Endothelial cell of umbilical vein (primary cell): ENCODE measurements at regions not wholly inside any gene's neighbourhood (a gene's known extent, or its start where the extent isn't known, plus 50 kb on each side); places are given as distances from the start of the nearest gene placed in this dataset.

Source experiments
- BruUV-seq: library from RNA; stranded (reverse); fragments of 400-500 nt; replicated peaks from 2 replicates; lab custom pipeline; 2021; lab: Mats Ljungman, UMichigan
- CTCF ChIA-PET: fragments of 300-600, 350-600 bp; sonication (Branson Sonifier 250); formaldehyde crosslinking; loops from one replicate; lab custom pipeline; 2021; ENCODE audit warnings: antibody characterized with exemption, inconsistent platforms; lab: Charles Lee
- POLR2A ChIA-PET: fragments of 300-600, 350-600 bp; sonication (Branson Sonifier 250); formaldehyde crosslinking; loops from one replicate; lab custom pipeline; 2021; ENCODE audit warnings: antibody characterized with exemption, inconsistent platforms; lab: Charles Lee
- DNase-seq: peaks from one replicate; pipeline ENCODE4 v3.0.0-alpha.2; 2011; ENCODE audit warnings: low read depth, low spot score
- FAIRE-seq: peaks from 2 replicates; lab custom pipeline; 2011; peaks lifted over from hg19 to GRCh38; lab: Jason Lieb, UNC
- H2AFZ ChIP-seq: 2 replicates; pipeline ENCODE4 v1.6.0; 2012; ENCODE audit warnings: low read depth, low read length, control low read depth, inconsistent platforms
- H3K27ac ChIP-seq: 2 replicates; pipeline ENCODE4 v1.5.1; 2011; ENCODE audit warnings: low read depth, mild to moderate bottlenecking, control low read depth, low read length, moderate library complexity; ENCODE audit not compliant: insufficient read depth
- H3K27me3 ChIP-seq, 2 experiments: 2 replicates each; pipeline versions ENCODE4 v1.6.0 to v1.6.1; 2011; ENCODE audit warnings: low read length in 2 of 2, mixed read lengths in 1 of 2; ENCODE audit not compliant: control insufficient read depth in 2 of 2, insufficient read depth in 2 of 2
- H3K36me3 ChIP-seq, 2 experiments: 2 replicates in 1 of 2; 3 replicates in 1 of 2; pipeline ENCODE4 v1.5.1; 2011; ENCODE audit warnings: low read length in 2 of 2, mild to moderate bottlenecking in 1 of 2, moderate library complexity in 1 of 2; ENCODE audit not compliant: control insufficient read depth in 2 of 2, insufficient read depth in 2 of 2; ENCODE audit errors: extremely low read depth in 1 of 2
- H3K4me1 ChIP-seq: 3 replicates; pipeline ENCODE4 v1.5.1; 2011; ENCODE audit warnings: mild to moderate bottlenecking, low read length; ENCODE audit not compliant: control insufficient read depth, insufficient read depth; ENCODE audit errors: extremely low read depth
- H3K4me2 ChIP-seq: 2 replicates; pipeline ENCODE4 v1.6.1; 2011; ENCODE audit warnings: low read length, control low read depth, mixed read lengths; ENCODE audit not compliant: insufficient read depth
- H3K4me3 ChIP-seq, 3 experiments: fragments of 200-600 bp in 1 of 3; sonication (generic), shearing (Covaris generic) in 1 of 3; replicated peaks in 1 of 3; 2 replicates each; pipeline ENCODE4 v1.5.1; 2011 to 2016; ENCODE audit warnings: control low read depth in 3 of 3, low read length in 3 of 3, mild to moderate bottlenecking in 2 of 3, inconsistent platforms in 1 of 3, low read depth in 1 of 3, moderate library complexity in 1 of 3; ENCODE audit not compliant: insufficient read depth in 1 of 3
- H3K79me2 ChIP-seq: 2 replicates; pipeline ENCODE4 v1.6.0; 2012; ENCODE audit warnings: low read length, inconsistent platforms; ENCODE audit not compliant: control insufficient read depth, insufficient read depth
- H3K9ac ChIP-seq: replicated peaks from 2 replicates; pipeline ENCODE3; 2011; ENCODE audit warnings: low read length, control low read depth; ENCODE audit not compliant: insufficient read depth; ENCODE audit errors: extremely low read depth
- H3K9me1 ChIP-seq: replicated peaks from 3 replicates; pipeline ENCODE4 v1.6.0; 2011; ENCODE audit warnings: mild to moderate bottlenecking, low read length; ENCODE audit not compliant: control insufficient read depth, insufficient read depth; ENCODE audit errors: extremely low read depth
- H3K9me3 ChIP-seq: replicated peaks from 2 replicates; pipeline ENCODE4 v1.5.1; 2012; ENCODE audit warnings: low read length, inconsistent platforms; ENCODE audit not compliant: control insufficient read depth, insufficient read depth
- H4K20me1 ChIP-seq: replicated peaks from 2 replicates; pipeline ENCODE3; 2011; ENCODE audit warnings: mild to moderate bottlenecking, low read length; ENCODE audit not compliant: control insufficient read depth, insufficient read depth; ENCODE audit errors: extremely low read depth
- EZH2 ChIP-seq: IDR thresholded peaks from 2 replicates; pipeline ENCODE4 v1.6.1; 2012; ENCODE audit warnings: borderline replicate concordance, low read depth, mild to moderate bottlenecking, moderate library complexity, low read length, inconsistent platforms; ENCODE audit not compliant: severe bottlenecking
- FOS ChIP-seq: IDR thresholded peaks from 2 replicates; pipeline ENCODE4 v1.6.1; 2011; ENCODE audit warnings: mild to moderate bottlenecking, low read length, moderate library complexity, borderline replicate concordance; ENCODE audit not compliant: insufficient read depth
- GATA2 ChIP-seq: IDR thresholded peaks from 2 replicates; pipeline ENCODE4 v1.7.0; 2011; ENCODE audit warnings: low read depth, mild to moderate bottlenecking, moderate library complexity, mixed read lengths, low read length; ENCODE audit not compliant: insufficient read length, insufficient read depth
- JUN ChIP-seq: IDR thresholded peaks from 2 replicates; pipeline ENCODE4 v1.6.1; 2011; ENCODE audit warnings: borderline replicate concordance, low read depth; ENCODE audit not compliant: insufficient read length, insufficient read depth
- MYC ChIP-seq: IDR thresholded peaks from one replicate; pipeline ENCODE4 v1.6.1; 2011; ENCODE audit warnings: mild to moderate bottlenecking, low read depth, low read length
- POLR2A ChIP-seq: IDR thresholded peaks from 2 replicates; pipeline ENCODE4 v1.6.1; 2012; ENCODE audit warnings: low read depth, mild to moderate bottlenecking, control low read depth, low read length
- POLR2AphosphoS5 ChIP-seq: IDR thresholded peaks from 2 replicates; pipeline ENCODE4 v1.6.1; 2012; ENCODE audit warnings: low read depth, mild to moderate bottlenecking, control low read depth, low read length, moderate library complexity; ENCODE audit not compliant: insufficient read depth
- dilution Hi-C: fragments of 300-500 bp; cut with MboI; formaldehyde crosslinking; loops from one replicate; pipeline ENCODE4 v1.15.0; 2019; ENCODE audit warnings: low sequenced_read_pairs; ENCODE audit not compliant: extremely low pct_ligation_motif_present
- intact Hi-C: fragments of 100-400 bp; cut with micrococcal nuclease; formaldehyde crosslinking; loops from one replicate; pipeline ENCODE4 v1.10.0; 2022
- TF ChIP-seq, protein P1 (sequence below), 2 donors: IDR thresholded peaks; 1 replicate in 1 of 2; 2 replicates in 1 of 2; pipeline ENCODE4 v1.5.1; 2011; ENCODE audit warnings: low read length in 2 of 2, mild to moderate bottlenecking in 2 of 2, moderate library complexity in 2 of 2, control low read depth in 1 of 2, inconsistent platforms in 1 of 2, low read depth in 1 of 2; ENCODE audit not compliant: insufficient read depth in 1 of 2; ENCODE audit errors: extremely low read depth in 1 of 2
- TF ChIP-seq, protein P2 (sequence below): IDR thresholded peaks from 2 replicates; pipeline ENCODE4 v1.6.1; 2011; ENCODE audit not compliant: insufficient read depth, insufficient read length

DNA sequence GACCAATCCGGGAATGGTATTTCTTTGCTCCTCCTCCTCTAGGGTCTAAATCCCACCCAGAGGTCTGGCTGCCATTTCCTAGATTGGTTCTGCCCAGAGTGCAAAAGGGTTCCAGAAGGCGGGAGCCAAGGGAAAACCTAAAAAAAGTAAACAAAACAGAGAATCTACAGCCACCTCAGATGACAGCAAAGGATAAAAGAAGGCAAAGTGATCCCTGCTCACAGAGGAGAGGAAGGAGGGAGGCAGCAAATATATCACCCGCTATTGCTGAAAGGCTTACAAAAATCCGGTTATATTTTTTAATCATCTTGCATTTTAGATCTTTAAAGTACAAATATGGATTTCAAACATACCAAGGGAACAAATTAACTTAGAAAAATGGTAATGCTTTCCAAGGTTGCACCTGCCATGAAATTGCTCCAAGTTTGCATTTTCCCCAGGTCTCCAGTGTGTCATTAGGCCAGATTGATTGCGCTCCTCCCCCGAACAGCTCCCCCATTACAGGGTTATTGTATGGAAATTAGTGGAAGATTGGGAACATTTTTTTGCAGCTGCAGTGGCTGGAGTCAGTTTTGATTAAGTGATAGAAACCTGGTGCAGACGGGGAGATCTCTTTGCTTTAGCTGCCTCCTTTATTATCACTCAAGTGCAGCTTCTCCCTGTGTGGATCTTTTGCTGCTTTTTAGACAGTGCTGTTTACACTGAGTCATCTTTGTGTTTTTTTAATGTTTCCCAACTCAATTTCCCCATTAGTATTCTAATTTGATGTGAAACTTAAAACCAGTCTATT is 280.5 kb upstream of the CAMK1G start:
- Histone ChIP-seq H3K4me3 (no peak overlapping the region), H3K79me2 (no peaks in the 10 kb centered on the region), H3K4me1 (no peaks in the 10 kb centered on the region), H3K9me3 (no peaks in the 10 kb centered on the region), H3K4me2 (no peak overlapping the region), H3K9ac (no peak overlapping the region), H3K27ac (no peak overlapping the region), H2AFZ (no peak overlapping the region), H3K36me3 (no peaks in the 10 kb centered on the region), H3K9me1 (no peaks in the 10 kb centered on the region), H4K20me1 (no peaks in the 10 kb centered on the region), H3K27me3 (no peaks in the 10 kb centered on the region)
- DNase-seq = no peak
- TF ChIP-seq POLR2AphosphoS5 (no peak), MYC (no peak), JUN (no peak), FOS (no peak), GATA2 (no peak), EZH2 (no peak), POLR2A (no peak)
- TF ChIP-seq, protein P1, sequence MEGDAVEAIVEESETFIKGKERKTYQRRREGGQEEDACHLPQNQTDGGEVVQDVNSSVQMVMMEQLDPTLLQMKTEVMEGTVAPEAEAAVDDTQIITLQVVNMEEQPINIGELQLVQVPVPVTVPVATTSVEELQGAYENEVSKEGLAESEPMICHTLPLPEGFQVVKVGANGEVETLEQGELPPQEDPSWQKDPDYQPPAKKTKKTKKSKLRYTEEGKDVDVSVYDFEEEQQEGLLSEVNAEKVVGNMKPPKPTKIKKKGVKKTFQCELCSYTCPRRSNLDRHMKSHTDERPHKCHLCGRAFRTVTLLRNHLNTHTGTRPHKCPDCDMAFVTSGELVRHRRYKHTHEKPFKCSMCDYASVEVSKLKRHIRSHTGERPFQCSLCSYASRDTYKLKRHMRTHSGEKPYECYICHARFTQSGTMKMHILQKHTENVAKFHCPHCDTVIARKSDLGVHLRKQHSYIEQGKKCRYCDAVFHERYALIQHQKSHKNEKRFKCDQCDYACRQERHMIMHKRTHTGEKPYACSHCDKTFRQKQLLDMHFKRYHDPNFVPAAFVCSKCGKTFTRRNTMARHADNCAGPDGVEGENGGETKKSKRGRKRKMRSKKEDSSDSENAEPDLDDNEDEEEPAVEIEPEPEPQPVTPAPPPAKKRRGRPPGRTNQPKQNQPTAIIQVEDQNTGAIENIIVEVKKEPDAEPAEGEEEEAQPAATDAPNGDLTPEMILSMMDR (IDR thresholded peaks at IDR 0.05; ENCODE audit: extremely low read depth in 1 of 2, insufficient read depth in 1 of 2, low read depth in 1 of 2, low read length in 2 of 2) = no peak
- TF ChIP-seq, protein P2, sequence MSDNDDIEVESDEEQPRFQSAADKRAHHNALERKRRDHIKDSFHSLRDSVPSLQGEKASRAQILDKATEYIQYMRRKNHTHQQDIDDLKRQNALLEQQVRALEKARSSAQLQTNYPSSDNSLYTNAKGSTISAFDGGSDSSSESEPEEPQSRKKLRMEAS = no peak
- CTCF ChIA-PET = no interaction called here
- dilution Hi-C loops (no loop called here), intact Hi-C loops (no loop called here)
- BruUV-seq = no TSS peak
- POLR2A ChIA-PET = no interaction called here
- no peak for FAIRE-seq
